ENCODE measurements at regions not wholly inside any gene's neighbourhood (a gene's known extent, or its start where the extent isn't known, plus 50 kb on each side); places are given as distances from the start of the nearest gene placed in this dataset.
"Not testable (repeated sequence)": the region's sequence is repeated elsewhere in the genome, so short reads cannot be mapped to it uniquely, and the experiment has no call there.

DNA sequence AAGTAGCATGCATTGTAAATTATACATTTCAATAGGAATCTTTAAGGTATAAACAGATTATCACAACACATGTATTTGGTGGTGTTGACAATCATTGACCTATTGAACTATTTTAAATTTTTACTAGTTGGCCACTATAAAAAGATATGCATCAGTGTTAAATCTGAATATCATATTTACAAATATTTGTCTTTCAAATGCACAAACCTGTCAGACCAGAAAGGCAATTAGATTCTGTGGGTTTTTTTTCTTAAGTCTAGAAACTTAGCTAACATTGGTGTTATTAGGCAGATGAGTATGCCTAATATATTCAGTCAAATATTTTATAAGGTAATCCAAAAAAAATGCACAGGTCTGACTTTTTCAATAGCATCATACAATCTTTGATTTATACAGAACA, 241.4 kb upstream of the DGKB start:
- DNase-seq, result no peak

DNA sequence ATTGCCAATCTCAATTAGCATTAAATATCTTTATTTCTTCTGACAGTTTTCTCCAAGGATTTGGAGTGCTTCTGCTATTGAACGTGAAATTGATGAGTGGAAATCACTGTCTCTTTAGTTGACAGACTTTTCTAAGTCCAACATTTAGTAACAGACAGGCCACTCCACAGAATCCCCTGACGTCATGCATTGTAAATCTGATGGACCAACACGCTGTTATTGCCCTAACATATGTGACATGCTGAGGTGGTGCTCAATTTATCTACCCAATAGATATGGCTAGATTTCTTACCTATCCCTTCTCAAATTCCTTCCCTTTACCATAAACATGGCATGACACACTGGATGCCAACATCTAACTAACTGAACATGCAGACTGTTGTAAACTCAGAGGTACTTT, 240.6 kb upstream of the DGKB start:
- no peak for DNase-seq

- no peak for DNase-seq
Measured at GRCh38 chr7:15140431-15140830, 237.9 kb upstream of the DGKB start.

GRCh38 chr7:15131661-15132060, 229.1 kb upstream of the DGKB start:
- no peak for DNase-seq

DNA sequence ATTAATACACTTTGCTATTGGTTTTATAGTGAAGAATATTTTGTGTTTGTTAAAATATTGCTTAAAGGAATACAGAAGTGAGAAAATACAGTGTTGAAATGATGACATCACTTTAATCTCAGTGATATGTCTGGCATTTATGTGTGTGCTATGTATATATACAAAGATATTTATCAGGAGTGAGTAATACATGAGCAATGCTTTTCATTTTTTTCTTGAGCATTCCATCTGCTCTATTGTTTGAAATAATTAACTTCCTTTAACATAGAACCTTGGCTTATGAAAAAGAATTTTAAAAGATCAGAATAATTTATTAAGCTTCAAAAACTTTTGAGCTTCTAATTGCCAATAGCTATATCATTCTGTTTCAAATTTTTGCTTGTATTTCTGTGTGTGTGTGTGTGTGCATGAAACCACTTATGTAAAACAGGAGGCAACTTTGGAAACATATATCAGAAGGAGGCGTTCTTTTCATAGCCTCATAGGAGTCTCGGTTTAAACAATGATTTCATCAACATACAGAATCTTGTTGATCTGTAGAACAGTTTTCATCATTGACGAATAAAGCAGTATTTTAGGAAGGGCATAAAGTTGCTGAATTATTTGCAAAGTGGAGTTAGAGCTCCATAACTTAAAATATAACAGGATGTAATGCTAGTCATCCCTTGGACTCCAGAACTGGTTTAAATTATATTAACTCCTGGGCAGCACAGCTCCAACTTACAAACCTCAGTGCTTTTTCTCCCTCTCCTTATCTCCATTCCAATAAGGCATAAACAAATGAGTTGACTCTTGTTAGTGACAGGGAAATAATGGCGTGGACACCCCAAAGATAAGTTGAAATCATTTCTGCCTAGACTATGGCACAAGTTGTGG, 228.4 kb upstream of the DGKB start:
- DNase-seq, result no peak

- no peak for DNase-seq
Measured at GRCh38 chr7:15128716-15129115, 226.2 kb upstream of the DGKB start.

DNA sequence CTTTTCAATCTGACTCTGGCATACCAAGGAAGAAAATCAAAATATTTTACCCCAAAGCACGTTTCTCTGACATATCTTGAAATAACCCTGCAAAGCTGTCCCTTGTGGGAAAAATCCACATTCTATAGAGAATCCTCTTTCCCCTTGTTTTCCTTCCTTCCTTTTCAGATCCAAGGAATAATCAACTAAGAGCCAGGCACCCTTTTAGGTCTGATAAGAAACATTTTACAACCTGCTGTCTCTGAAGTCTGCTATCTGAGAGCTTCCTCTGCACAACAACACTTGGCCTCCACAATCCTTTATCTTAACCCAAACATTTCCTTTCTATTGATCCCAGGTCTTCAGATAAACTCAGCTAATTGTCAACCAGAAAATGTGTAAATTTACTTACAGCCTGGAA, 224.1 kb upstream of the DGKB start:
- not testable (repeated sequence) for DNase-seq

GRCh38 chr7:15123901-15124300, 221.3 kb upstream of the DGKB start:
- no peak for DNase-seq

- no peak for DNase-seq
Measured at GRCh38 chr7:15113752-15114151, 211.2 kb upstream of the DGKB start.

GRCh38 chr7:15105711-15106110, 203.2 kb upstream of the DGKB start:
- DNase-seq, result no peak

- DNase-seq, result no peak
Measured at GRCh38 chr7:15104411-15105092, 202.0 kb upstream of the DGKB start.

- no peak for DNase-seq
Measured at GRCh38 chr7:15099074-15099473, 196.5 kb upstream of the DGKB start.

- no peak for DNase-seq
Measured at GRCh38 chr7:15096853-15097252, 194.3 kb upstream of the DGKB start.

GRCh38 chr7:15094989-15095388, 192.4 kb upstream of the DGKB start:
- no peak for DNase-seq

DNA sequence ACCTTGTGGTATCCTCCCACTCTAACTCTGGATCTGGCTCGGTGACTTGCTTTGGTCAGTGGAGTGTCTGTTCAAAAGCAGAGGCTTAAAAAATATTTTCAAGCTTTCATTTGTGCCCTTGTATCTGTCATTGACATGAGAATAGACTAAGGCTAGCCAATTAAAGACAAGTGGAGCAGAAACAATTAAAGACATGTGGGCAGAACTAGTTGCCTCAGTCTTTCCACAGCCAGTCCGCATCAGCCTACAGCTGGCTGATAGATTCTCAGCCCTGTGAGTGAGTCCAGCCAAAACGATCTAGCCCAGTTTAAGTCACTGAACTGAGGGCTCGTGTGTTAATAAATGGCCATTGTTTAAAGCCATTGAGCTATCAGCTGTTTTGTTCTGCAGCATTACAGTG, 185.2 kb upstream of the DGKB start:
- DNase-seq, result no peak

DNA sequence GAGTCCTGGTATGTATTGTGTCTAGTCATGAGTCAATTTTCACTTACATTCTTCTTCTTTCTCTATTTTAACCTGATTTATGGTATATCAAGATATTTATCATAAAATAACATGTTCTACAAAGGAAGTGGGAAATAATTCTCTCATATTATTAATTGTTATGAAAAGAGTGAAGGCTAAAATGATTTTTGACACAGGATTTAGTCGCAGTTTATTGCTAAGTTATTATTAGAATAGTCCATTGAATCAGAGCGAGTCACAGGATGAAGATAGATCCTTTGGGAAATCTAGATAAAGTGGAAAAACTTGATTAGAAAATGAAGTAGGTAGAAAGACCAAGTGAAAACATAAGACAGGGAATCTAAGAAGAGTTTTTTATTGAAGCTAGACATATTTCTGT, 184.3 kb upstream of the DGKB start:
- DNase-seq, result no peak

DNA sequence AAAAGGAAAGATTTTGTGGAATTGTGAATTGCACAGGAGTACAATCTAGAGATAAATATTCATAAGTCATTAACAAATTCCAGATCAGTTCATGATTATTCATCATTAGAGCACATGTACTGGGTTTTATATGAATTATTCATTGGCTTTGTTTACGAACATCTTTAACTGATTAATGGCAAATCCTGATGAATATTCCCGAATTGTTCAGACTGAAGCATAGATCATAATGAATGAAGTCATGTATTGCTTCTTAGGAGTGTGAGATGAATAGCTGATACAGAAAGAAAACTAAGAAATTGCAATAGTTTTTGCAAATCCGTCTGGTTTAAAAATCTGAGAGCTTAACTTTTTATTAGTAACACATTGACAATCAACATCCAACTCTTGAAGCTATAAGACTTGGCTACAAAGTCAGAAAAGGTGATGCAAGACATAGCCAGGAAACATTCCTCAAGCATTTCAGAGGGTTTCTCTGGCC, 183.6 kb upstream of the DGKB start:
- no peak for DNase-seq

DNA sequence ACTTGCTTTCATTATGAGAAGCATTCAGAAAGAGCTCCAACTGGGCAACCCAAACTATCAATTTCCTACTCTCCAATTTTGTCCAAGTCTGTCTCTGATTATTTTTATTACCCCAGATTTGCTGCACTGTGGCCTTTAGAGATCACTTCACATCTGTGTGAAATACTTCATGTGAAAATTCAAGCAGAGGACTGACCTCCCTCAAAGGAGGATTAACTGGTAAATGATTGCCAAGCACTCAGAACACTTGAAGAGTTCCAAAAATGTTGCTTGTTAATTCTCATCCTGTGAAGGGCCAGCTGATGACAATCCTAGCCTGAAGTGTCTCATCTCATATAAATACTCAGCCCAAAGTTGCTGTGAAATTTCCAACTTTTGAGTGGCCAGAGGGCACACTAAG, 182.8 kb upstream of the DGKB start:
- DNase-seq, result no peak

GRCh38 chr7:15084368-15084767, 181.8 kb upstream of the DGKB start:
- DNase-seq, result no peak

DNA sequence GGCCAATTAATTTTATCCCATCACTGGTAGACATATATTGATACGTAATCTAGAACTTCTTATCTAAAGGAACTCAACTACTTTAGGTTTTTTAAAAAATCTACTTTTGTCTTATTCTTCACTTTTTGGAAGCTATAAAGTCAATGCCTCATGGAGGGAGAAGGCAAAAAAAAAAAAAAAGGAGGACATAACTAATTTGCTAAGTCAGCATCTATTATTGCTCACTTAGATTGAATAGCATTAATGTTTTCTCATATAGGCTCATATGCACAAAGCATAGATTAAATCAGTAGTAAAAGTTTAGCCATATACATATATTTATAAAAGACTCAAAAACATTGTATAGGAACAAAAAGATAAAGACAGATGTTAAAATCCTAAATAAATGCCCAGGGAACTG, 179.3 kb upstream of the DGKB start:
- no peak for DNase-seq

GRCh38 chr7:15073301-15073700, 170.8 kb upstream of the DGKB start:
- no peak for DNase-seq

GRCh38 chr7:15068324-15068723, 165.8 kb upstream of the DGKB start:
- DNase-seq, result no peak

GRCh38 chr7:15057272-15057671, 154.7 kb upstream of the DGKB start:
- no peak for DNase-seq

GRCh38 chr7:15054304-15054703, 151.8 kb upstream of the DGKB start:
- not testable (repeated sequence) for DNase-seq

Measured in T1000 (cell line).